DND-41 (cell line): ENCODE measurements at regions not wholly inside any gene's neighbourhood (a gene's known extent, or its start where the extent isn't known, plus 50 kb on each side); places are given as distances from the start of the nearest gene placed in this dataset.

ENCODE experiments used
- EZH2 ChIP-seq: IDR thresholded peaks from 3 replicates; pipeline ENCODE4 v1.6.1; 2012; ENCODE audit warnings: borderline replicate concordance, low read depth, mild to moderate bottlenecking, moderate library complexity, low read length, inconsistent platforms; ENCODE audit not compliant: severe bottlenecking
- TF ChIP-seq, protein P1 (sequence below): IDR thresholded peaks from 2 replicates; pipeline ENCODE4 v1.5.1; 2012; ENCODE audit warnings: borderline replicate concordance, low read length, moderate library complexity, mild to moderate bottlenecking; ENCODE audit not compliant: poor library complexity, severe bottlenecking; ENCODE audit errors: extremely low read depth

GRCh38 chr6:56889492-56889891 lies 65.4 kb upstream of the BEND6 start:
- TF ChIP-seq, protein P1, sequence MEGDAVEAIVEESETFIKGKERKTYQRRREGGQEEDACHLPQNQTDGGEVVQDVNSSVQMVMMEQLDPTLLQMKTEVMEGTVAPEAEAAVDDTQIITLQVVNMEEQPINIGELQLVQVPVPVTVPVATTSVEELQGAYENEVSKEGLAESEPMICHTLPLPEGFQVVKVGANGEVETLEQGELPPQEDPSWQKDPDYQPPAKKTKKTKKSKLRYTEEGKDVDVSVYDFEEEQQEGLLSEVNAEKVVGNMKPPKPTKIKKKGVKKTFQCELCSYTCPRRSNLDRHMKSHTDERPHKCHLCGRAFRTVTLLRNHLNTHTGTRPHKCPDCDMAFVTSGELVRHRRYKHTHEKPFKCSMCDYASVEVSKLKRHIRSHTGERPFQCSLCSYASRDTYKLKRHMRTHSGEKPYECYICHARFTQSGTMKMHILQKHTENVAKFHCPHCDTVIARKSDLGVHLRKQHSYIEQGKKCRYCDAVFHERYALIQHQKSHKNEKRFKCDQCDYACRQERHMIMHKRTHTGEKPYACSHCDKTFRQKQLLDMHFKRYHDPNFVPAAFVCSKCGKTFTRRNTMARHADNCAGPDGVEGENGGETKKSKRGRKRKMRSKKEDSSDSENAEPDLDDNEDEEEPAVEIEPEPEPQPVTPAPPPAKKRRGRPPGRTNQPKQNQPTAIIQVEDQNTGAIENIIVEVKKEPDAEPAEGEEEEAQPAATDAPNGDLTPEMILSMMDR, result no peak
- no peak for TF ChIP-seq EZH2
